Right renal pelvis (tissue), 4 donors: ENCODE measurements at regions not wholly inside any gene's neighbourhood (a gene's known extent, or its start where the extent isn't known, plus 50 kb on each side); places are given as distances from the start of the nearest gene placed in this dataset.

ENCODE experiments used
- DNase-seq, 4 donors: peaks; one replicate each; pipeline ENCODE4 v3.0.0-alpha.2; 2013; ENCODE audit warnings: low read depth in 4 of 4, low spot score in 3 of 4, missing footprints in 1 of 4

GRCh38 chr12:131603939-131604795 is 106.7 kb upstream of the SFSWAP start:
- no peak for DNase-seq

GRCh38 chr12:131604859-131605258 is 106.0 kb upstream of the SFSWAP start:
- DNase-seq, result no peak

GRCh38 chr12:131605304-131605829 is 105.5 kb upstream of the SFSWAP start:
- DNase-seq, result no peak

GRCh38 chr12:131606218-131606901 is 104.5 kb upstream of the SFSWAP start:
- DNase-seq, result no peak

GRCh38 chr12:131607658-131608447 is 103.0 kb upstream of the SFSWAP start:
- no peak for DNase-seq

GRCh38 chr12:131608740-131609690 is 101.9 kb upstream of the SFSWAP start:
- DNase-seq, result peak in 2 of 4 donors; percentile 35 to 38

GRCh38 chr12:131609762-131610161 is 101.1 kb upstream of the SFSWAP start:
- DNase-seq, result no peak

GRCh38 chr12:131610181-131610580 is 100.7 kb upstream of the SFSWAP start:
- DNase-seq, result no peak

- no peak for DNase-seq
Measured at GRCh38 chr12:131610891-131611290, 100.0 kb upstream of the SFSWAP start.

- no peak for DNase-seq
Measured at GRCh38 chr12:131611416-131612091, 99.3 kb upstream of the SFSWAP start.

GRCh38 chr12:131612092-131612755 is 98.7 kb upstream of the SFSWAP start:
- DNase-seq, result no peak

GRCh38 chr12:131613186-131613585 is 97.7 kb upstream of the SFSWAP start:
- no peak for DNase-seq

GRCh38 chr12:131613678-131614077 is 97.2 kb upstream of the SFSWAP start:
- no peak for DNase-seq

GRCh38 chr12:131615326-131616042 is 95.4 kb upstream of the SFSWAP start:
- DNase-seq, result no peak

- no peak for DNase-seq
Measured at GRCh38 chr12:131616043-131616700, 94.7 kb upstream of the SFSWAP start.

- no peak for DNase-seq
Measured at GRCh38 chr12:131616738-131617137, 94.2 kb upstream of the SFSWAP start.

- no peak for DNase-seq
Measured at GRCh38 chr12:131617179-131617578, 93.7 kb upstream of the SFSWAP start.
